Fibroblast of lung (primary cell): ENCODE measurements at regions not wholly inside any gene's neighbourhood (a gene's known extent, or its start where the extent isn't known, plus 50 kb on each side); places are given as distances from the start of the nearest gene placed in this dataset.

Source experiments
- CTCF ChIP-seq, 2 donors: IDR thresholded peaks in 1 of 2; conservative IDR thresholded peaks in 1 of 2; 1 replicate in 1 of 2; 2 replicates in 1 of 2; pipeline ENCODE4 v1.5.1; 2011 to 2012; ENCODE audit warnings: low read length in 2 of 2, control low read depth in 1 of 2, inconsistent platforms in 1 of 2, low read depth in 1 of 2, mild to moderate bottlenecking in 1 of 2
- EZH2 ChIP-seq: IDR thresholded peaks from 2 replicates; pipeline ENCODE4 v1.5.1; 2012; ENCODE audit warnings: low read length, control low read depth, mild to moderate bottlenecking; ENCODE audit errors: missing control alignments

GRCh38 chr2:216574046-216574445 is 59.2 kb upstream of the IGFBP2 start:
- TF ChIP-seq CTCF (conservative IDR thresholded peaks at IDR 0.05 in 1 of 2, IDR thresholded peaks at IDR 0.05 in 1 of 2; ENCODE audit: low read depth in 1 of 2, low read length in 2 of 2): no peak
- no peak for TF ChIP-seq EZH2
